Neutrophil (primary cell): ENCODE measurements at regions not wholly inside any gene's neighbourhood (a gene's known extent, or its start where the extent isn't known, plus 50 kb on each side); places are given as distances from the start of the nearest gene placed in this dataset.

Experiments used
- H3K27ac ChIP-seq: fragments of 200-600 bp; sonication (generic); 2 replicates; pipeline ENCODE4 v1.5.1; 2016; ENCODE audit warnings: mild to moderate bottlenecking, moderate library complexity
- H3K27me3 ChIP-seq: fragments of 200-600 bp; sonication (generic); 2 replicates; pipeline ENCODE4 v1.6.0; 2016; ENCODE audit warnings: mild to moderate bottlenecking
- H3K36me3 ChIP-seq: fragments of 200-600 bp; sonication (generic); 2 replicates; pipeline ENCODE4 v1.5.1; 2017
- H3K4me1 ChIP-seq, 2 experiments: fragments of 200-600 bp in 1 of 2; sonication (generic) in 1 of 2; 1 replicate in 1 of 2; 2 replicates in 1 of 2; pipeline versions ENCODE4 v1.5.1 to v1.6.1; 2013 to 2016; ENCODE audit warnings: low read depth in 1 of 2, low read length in 1 of 2, mild to moderate bottlenecking in 1 of 2, moderate library complexity in 1 of 2; ENCODE audit not compliant: control insufficient read depth in 1 of 2, insufficient read depth in 1 of 2
- H3K4me3 ChIP-seq, 2 experiments: fragments of 200-600 bp in 1 of 2; sonication (generic) in 1 of 2; 1 replicate in 1 of 2; 2 replicates in 1 of 2; pipeline ENCODE4 v1.5.1; 2013 to 2016; ENCODE audit warnings: low read depth in 1 of 2, low read length in 1 of 2, mild to moderate bottlenecking in 1 of 2, moderate library complexity in 1 of 2
- H3K9me3 ChIP-seq: fragments of 200-600 bp; sonication (generic); 2 replicates; pipeline ENCODE4 v1.5.1; 2016
- CTCF ChIP-seq: fragments of 200-600 bp; sonication (generic); IDR thresholded peaks from 2 replicates; pipeline ENCODE4 v1.5.1; 2016; ENCODE audit warnings: antibody characterized with exemption

- Histone ChIP-seq H3K27ac (no peak overlapping the region), H3K9me3 (no peaks in the 10 kb centered on the region), H3K27me3 (no peaks in the 10 kb centered on the region), H3K4me3 (no peak overlapping the region), H3K36me3 (no peaks in the 10 kb centered on the region), H3K4me1 (no peaks in the 10 kb centered on the region)
- TF ChIP-seq CTCF, result no peak
Measured at GRCh38 chrX:131595120-131595519, 51.2 kb downstream of the OR13H1 start.

- TF ChIP-seq CTCF, result no peak
- no peaks in the 10 kb centered on the region for H3K27me3 ChIP-seq
- no peaks in the 10 kb centered on the region for H3K36me3 ChIP-seq
- no peaks in the 10 kb centered on the region for H3K4me1 ChIP-seq
- no peaks in the 10 kb centered on the region for H3K9me3 ChIP-seq
- H3K4me3 ChIP-seq, result no peak overlapping the region
- H3K27ac ChIP-seq, result no peak overlapping the region
Measured at GRCh38 chrX:131607792-131608369, 64.0 kb downstream of the OR13H1 start.

GRCh38 chrX:131609480-131609879 lies 65.6 kb downstream of the OR13H1 start:
- Histone ChIP-seq H3K27ac (no peak overlapping the region), H3K27me3 (no peaks in the 10 kb centered on the region), H3K4me1 (no peaks in the 10 kb centered on the region), H3K9me3 (no peaks in the 10 kb centered on the region), H3K4me3 (no peak overlapping the region), H3K36me3 (no peaks in the 10 kb centered on the region)
- TF ChIP-seq CTCF, result no peak

- no peak for TF ChIP-seq CTCF
- Histone ChIP-seq H3K27ac (no peak overlapping the region), H3K36me3 (no peaks in the 10 kb centered on the region), H3K9me3 (no peaks in the 10 kb centered on the region), H3K4me1 (no peaks in the 10 kb centered on the region), H3K4me3 (no peak overlapping the region), H3K27me3 (no peaks in the 10 kb centered on the region)
Measured at GRCh38 chrX:131613260-131613659, 69.4 kb downstream of the OR13H1 start.

- no peak overlapping the region for H3K4me3 ChIP-seq
- no peaks in the 10 kb centered on the region for H3K27me3 ChIP-seq
- H3K36me3 ChIP-seq, result no peaks in the 10 kb centered on the region
- H3K4me1 ChIP-seq, result no peaks in the 10 kb centered on the region
- H3K9me3 ChIP-seq, result no peaks in the 10 kb centered on the region
- H3K27ac ChIP-seq, result no peak overlapping the region
- no peak for TF ChIP-seq CTCF
Measured at GRCh38 chrX:131614241-131614640, 70.4 kb downstream of the OR13H1 start.

GRCh38 chrX:131617182-131617581 lies 73.3 kb downstream of the OR13H1 start:
- Histone ChIP-seq H3K27ac (no peak overlapping the region), H3K36me3 (no peaks in the 10 kb centered on the region)
- no peak for TF ChIP-seq CTCF

More at GRCh38 chrX:131617182-131617581, 73.3 kb downstream of the OR13H1 start:
- Histone ChIP-seq H3K4me1 (no peaks in the 10 kb centered on the region), H3K9me3 (no peaks in the 10 kb centered on the region), H3K4me3 (no peak overlapping the region), H3K27me3 (no peaks in the 10 kb centered on the region)
